Neural cell (in vitro differentiated cells): ENCODE measurements at regions not wholly inside any gene's neighbourhood (a gene's known extent, or its start where the extent isn't known, plus 50 kb on each side); places are given as distances from the start of the nearest gene placed in this dataset.

Source experiments
- H2AFZ ChIP-seq: fragments of 200-600, 300-800 bp; sonication (generic), shearing (Covaris generic); 2 replicates; pipeline ENCODE4 v1.6.0; 2014; ENCODE audit warnings: low read depth, mild to moderate bottlenecking, antibody characterized with exemption, low read length, moderate library complexity
- H3F3A ChIP-seq: fragments of 200-600 bp; shearing (Covaris generic); 2 replicates; pipeline ENCODE4 v1.6.1; 2016; ENCODE audit warnings: mild to moderate bottlenecking, moderate library complexity, mixed read lengths, antibody characterized with exemption, low read length; ENCODE audit not compliant: insufficient read depth, poor library complexity, severe bottlenecking
- H3K27ac ChIP-seq: fragments of 200-600, 300-800 bp; sonication (generic), shearing (Covaris generic); 2 replicates; pipeline ENCODE4 v1.5.1; 2014; ENCODE audit warnings: mild to moderate bottlenecking, low read length, moderate library complexity
- H3K27me3 ChIP-seq: fragments of 300-800, 200-600 bp; sonication (generic), shearing (Covaris generic); 2 replicates; pipeline ENCODE4 v1.6.0; 2014; ENCODE audit warnings: mild to moderate bottlenecking, low read depth, low read length, moderate library complexity; ENCODE audit not compliant: insufficient read depth
- H3K36me3 ChIP-seq: fragments of 300-800, 200-600 bp; sonication (generic), shearing (Covaris generic); 2 replicates; pipeline ENCODE4 v1.5.1; 2014; ENCODE audit warnings: mild to moderate bottlenecking, antibody characterized with exemption, low read length, moderate library complexity; ENCODE audit not compliant: insufficient read depth
- H3K4me2 ChIP-seq: fragments of 300-800, 200-600 bp; sonication (generic), shearing (Covaris generic); 2 replicates; pipeline ENCODE4 v1.6.0; 2014; ENCODE audit warnings: mild to moderate bottlenecking, low read length
- H3K4me3 ChIP-seq: fragments of 300-800, 200-600 bp; sonication (generic), shearing (Covaris generic); 2 replicates; pipeline ENCODE4 v1.5.1; 2014; ENCODE audit warnings: mild to moderate bottlenecking, low read length, moderate library complexity
- H3K79me2 ChIP-seq: fragments of 200-600 bp; shearing (Covaris generic); replicated peaks from 2 replicates; pipeline ENCODE4 v1.6.0; 2014; ENCODE audit warnings: mild to moderate bottlenecking, low read length, moderate library complexity; ENCODE audit not compliant: insufficient read depth
- H3K9ac ChIP-seq: fragments of 300-800, 200-600 bp; sonication (generic), shearing (Covaris generic); 2 replicates; pipeline ENCODE4 v1.6.1; 2016; ENCODE audit warnings: mild to moderate bottlenecking, low read length, mixed read lengths
- H3K9me2 ChIP-seq: fragments of 200-600 bp; shearing (Covaris generic); 2 replicates; pipeline ENCODE4 v1.6.1; 2016; ENCODE audit warnings: mild to moderate bottlenecking, low read length, mixed read lengths; ENCODE audit not compliant: insufficient read depth
- H3K9me3 ChIP-seq: fragments of 200-600, 300-800 bp; sonication (generic), shearing (Covaris generic); 2 replicates; pipeline ENCODE4 v1.6.1; 2016; ENCODE audit warnings: mild to moderate bottlenecking, mixed run types, low read length, moderate library complexity, mixed read lengths
- H4K20me1 ChIP-seq: fragments of 200-600 bp; shearing (Covaris generic); 2 replicates; pipeline ENCODE4 v1.6.1; 2016; ENCODE audit warnings: mild to moderate bottlenecking, mixed run types; ENCODE audit not compliant: insufficient read depth
- EP300 ChIP-seq: fragments of 450-650 bp; conservative IDR thresholded peaks from 2 replicates; pipeline ENCODE4 v1.6.1; 2014; ENCODE audit warnings: antibody characterized with exemption, mild to moderate bottlenecking, moderate library complexity; ENCODE audit not compliant: poor library complexity, severe bottlenecking
- EZH2 ChIP-seq: fragments of 200-600, 300-800 bp; shearing (Covaris generic), sonication (generic); IDR thresholded peaks from 2 replicates; pipeline ENCODE4 v1.6.1; 2014; ENCODE audit warnings: antibody characterized with exemption, low read length, borderline replicate concordance, mild to moderate bottlenecking; ENCODE audit not compliant: insufficient read depth, poor library complexity, severe bottlenecking
- MXI1 ChIP-seq: fragments of 450-650 bp; conservative IDR thresholded peaks from 2 replicates; pipeline ENCODE4 v1.6.1; 2014; ENCODE audit warnings: antibody characterized with exemption, mild to moderate bottlenecking; ENCODE audit not compliant: poor library complexity, severe bottlenecking
- POLR2AphosphoS5 ChIP-seq: IDR thresholded peaks from 2 replicates; pipeline ENCODE4 v1.6.1; 2012
- RAD21 ChIP-seq: fragments of 450-650 bp; conservative IDR thresholded peaks from 2 replicates; pipeline ENCODE4 v1.6.1; 2014; ENCODE audit warnings: antibody characterized with exemption, mild to moderate bottlenecking, moderate library complexity
- SMC3 ChIP-seq: fragments of 450-650 bp; conservative IDR thresholded peaks from 2 replicates; pipeline ENCODE4 v1.6.1; 2014; ENCODE audit warnings: antibody characterized with exemption, mild to moderate bottlenecking, moderate library complexity; ENCODE audit not compliant: poor library complexity
- TAF1 ChIP-seq: IDR thresholded peaks from 2 replicates; pipeline ENCODE4 v1.6.1; 2012; ENCODE audit warnings: low read depth
- TF ChIP-seq, protein P1 (sequence below): IDR thresholded peaks from 2 replicates; pipeline ENCODE4 v1.6.1; 2012; ENCODE audit warnings: borderline replicate concordance
- TF ChIP-seq, protein P2 (sequence below): fragments of 450-650 bp; IDR thresholded peaks from 2 replicates; pipeline ENCODE4 v1.5.1; 2014; ENCODE audit warnings: antibody characterized with exemption, mild to moderate bottlenecking, moderate library complexity; ENCODE audit not compliant: poor library complexity, severe bottlenecking

DNA sequence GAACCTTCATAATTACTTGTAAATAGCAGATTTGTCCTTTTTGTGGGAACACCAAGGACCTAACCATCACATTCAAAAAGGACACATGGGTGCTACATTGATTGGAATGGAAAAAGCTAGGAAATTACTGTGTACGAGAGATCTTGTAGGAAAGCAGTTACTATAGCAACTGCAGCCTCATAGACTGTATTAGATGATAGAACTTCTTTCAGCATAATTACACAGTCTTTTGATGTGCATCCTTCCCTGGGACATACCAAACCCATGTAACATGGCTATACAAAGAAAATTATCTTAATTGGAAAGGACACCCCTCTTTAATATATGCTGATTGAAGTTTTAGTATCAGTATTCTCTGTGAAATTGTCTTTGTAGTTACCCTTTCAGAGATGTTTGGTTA, 130.7 kb upstream of the CTSO start:
- H3K36me3 ChIP-seq, result no peaks in the 10 kb centered on the region
- peak overlapping the region; percentile 3 for H2AFZ ChIP-seq
- no peaks in the 10 kb centered on the region for H3K9me3 ChIP-seq
- H3K4me3 ChIP-seq, result peak overlapping the region; percentile 52
- TF ChIP-seq SMC3, result no peak
- TF ChIP-seq POLR2AphosphoS5, result peak; percentile 52
- peak; percentile 37 for TF ChIP-seq MXI1
- TF ChIP-seq, protein P1, sequence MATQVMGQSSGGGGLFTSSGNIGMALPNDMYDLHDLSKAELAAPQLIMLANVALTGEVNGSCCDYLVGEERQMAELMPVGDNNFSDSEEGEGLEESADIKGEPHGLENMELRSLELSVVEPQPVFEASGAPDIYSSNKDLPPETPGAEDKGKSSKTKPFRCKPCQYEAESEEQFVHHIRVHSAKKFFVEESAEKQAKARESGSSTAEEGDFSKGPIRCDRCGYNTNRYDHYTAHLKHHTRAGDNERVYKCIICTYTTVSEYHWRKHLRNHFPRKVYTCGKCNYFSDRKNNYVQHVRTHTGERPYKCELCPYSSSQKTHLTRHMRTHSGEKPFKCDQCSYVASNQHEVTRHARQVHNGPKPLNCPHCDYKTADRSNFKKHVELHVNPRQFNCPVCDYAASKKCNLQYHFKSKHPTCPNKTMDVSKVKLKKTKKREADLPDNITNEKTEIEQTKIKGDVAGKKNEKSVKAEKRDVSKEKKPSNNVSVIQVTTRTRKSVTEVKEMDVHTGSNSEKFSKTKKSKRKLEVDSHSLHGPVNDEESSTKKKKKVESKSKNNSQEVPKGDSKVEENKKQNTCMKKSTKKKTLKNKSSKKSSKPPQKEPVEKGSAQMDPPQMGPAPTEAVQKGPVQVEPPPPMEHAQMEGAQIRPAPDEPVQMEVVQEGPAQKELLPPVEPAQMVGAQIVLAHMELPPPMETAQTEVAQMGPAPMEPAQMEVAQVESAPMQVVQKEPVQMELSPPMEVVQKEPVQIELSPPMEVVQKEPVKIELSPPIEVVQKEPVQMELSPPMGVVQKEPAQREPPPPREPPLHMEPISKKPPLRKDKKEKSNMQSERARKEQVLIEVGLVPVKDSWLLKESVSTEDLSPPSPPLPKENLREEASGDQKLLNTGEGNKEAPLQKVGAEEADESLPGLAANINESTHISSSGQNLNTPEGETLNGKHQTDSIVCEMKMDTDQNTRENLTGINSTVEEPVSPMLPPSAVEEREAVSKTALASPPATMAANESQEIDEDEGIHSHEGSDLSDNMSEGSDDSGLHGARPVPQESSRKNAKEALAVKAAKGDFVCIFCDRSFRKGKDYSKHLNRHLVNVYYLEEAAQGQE, result peak; percentile 79
- peak; percentile 86 for TF ChIP-seq EP300
- H3K27ac ChIP-seq, result peak overlapping the region; percentile 94
- H3K27me3 ChIP-seq, result no peaks in the 10 kb centered on the region
- H3K9ac ChIP-seq, result peak overlapping the region; percentile 58
- H3K79me2 ChIP-seq, result no peaks in the 10 kb centered on the region
- peak overlapping the region; percentile 76 for H3K4me2 ChIP-seq
- H3K9me2 ChIP-seq, result no peaks in the 10 kb centered on the region
- peaks cover 11% of the 10 kb centered on the region for H3F3A ChIP-seq
- H4K20me1 ChIP-seq, result no peaks in the 10 kb centered on the region

DNA sequence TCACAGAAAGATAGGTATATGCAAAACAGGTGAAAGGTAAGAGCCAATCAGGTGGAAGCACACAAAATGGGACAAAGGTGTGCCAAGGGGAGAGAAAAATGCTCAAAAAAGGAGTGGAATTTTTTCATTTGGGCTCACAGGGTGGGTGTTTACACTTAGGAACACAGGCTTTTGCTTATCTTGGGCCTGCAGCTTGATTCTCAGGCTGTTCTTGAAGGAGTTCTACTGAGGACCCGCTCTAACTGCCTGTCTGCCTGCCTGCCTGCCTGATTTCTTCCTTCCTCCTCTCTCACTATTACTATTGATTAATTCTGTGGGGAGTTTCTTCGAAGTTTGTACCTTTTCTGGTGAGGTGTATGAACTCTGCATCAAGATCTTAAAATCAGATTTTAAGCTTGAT, 120.3 kb upstream of the CTSO start:
- H2AFZ ChIP-seq, result no peak overlapping the region
- H3K36me3 ChIP-seq, result no peaks in the 10 kb centered on the region
- H3K27me3 ChIP-seq, result no peaks in the 10 kb centered on the region
- TF ChIP-seq EZH2, result no peak
- TF ChIP-seq, protein P2, sequence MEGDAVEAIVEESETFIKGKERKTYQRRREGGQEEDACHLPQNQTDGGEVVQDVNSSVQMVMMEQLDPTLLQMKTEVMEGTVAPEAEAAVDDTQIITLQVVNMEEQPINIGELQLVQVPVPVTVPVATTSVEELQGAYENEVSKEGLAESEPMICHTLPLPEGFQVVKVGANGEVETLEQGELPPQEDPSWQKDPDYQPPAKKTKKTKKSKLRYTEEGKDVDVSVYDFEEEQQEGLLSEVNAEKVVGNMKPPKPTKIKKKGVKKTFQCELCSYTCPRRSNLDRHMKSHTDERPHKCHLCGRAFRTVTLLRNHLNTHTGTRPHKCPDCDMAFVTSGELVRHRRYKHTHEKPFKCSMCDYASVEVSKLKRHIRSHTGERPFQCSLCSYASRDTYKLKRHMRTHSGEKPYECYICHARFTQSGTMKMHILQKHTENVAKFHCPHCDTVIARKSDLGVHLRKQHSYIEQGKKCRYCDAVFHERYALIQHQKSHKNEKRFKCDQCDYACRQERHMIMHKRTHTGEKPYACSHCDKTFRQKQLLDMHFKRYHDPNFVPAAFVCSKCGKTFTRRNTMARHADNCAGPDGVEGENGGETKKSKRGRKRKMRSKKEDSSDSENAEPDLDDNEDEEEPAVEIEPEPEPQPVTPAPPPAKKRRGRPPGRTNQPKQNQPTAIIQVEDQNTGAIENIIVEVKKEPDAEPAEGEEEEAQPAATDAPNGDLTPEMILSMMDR, result no peak
- TF ChIP-seq, protein P1, result no peak
- no peak for TF ChIP-seq MXI1
- no peak for TF ChIP-seq POLR2AphosphoS5
- TF ChIP-seq RAD21, result no peak
- TF ChIP-seq EP300, result no peak
- TF ChIP-seq TAF1, result no peak
- no peak for TF ChIP-seq SMC3
- H3K4me3 ChIP-seq, result no peak overlapping the region
- H3K27ac ChIP-seq, result no peak overlapping the region
- H4K20me1 ChIP-seq, result no peaks in the 10 kb centered on the region
- no peaks in the 10 kb centered on the region for H3K9me3 ChIP-seq
- no peaks in the 10 kb centered on the region for H3K9me2 ChIP-seq
- no peaks in the 10 kb centered on the region for H3K79me2 ChIP-seq
- H3K4me2 ChIP-seq, result no peak overlapping the region
- no peaks in the 10 kb centered on the region for H3F3A ChIP-seq
- H3K9ac ChIP-seq, result no peak overlapping the region
